GM18907 (cell line): ENCODE measurements at regions not wholly inside any gene's neighbourhood (a gene's known extent, or its start where the extent isn't known, plus 50 kb on each side); places are given as distances from the start of the nearest gene placed in this dataset.
"Not testable (repeated sequence)": the region's sequence is repeated elsewhere in the genome, so short reads cannot be mapped to it uniquely, and the experiment has no call there.

Source experiments
- ATAC-seq: cut with Tn5 transposase; IDR thresholded peaks from one replicate; pipeline ENCODE4 v1.9.1; 2021; ENCODE audit warnings: mild to moderate bottlenecking, moderate library complexity; ENCODE audit not compliant: unreplicated experiment

- no peak for ATAC-seq
Measured at GRCh38 chr14:41297576-41298327, 308.9 kb upstream of the LRFN5 start.

- no peak for ATAC-seq
Measured at GRCh38 chr14:41295734-41296133, 310.9 kb upstream of the LRFN5 start.

- ATAC-seq: no peak
Measured at GRCh38 chr14:41289025-41289424, 317.7 kb upstream of the LRFN5 start.

GRCh38 chr14:41285186-41285748 lies 321.4 kb upstream of the LRFN5 start:
- no peak for ATAC-seq

- ATAC-seq: no peak
Measured at GRCh38 chr14:41280745-41281144, 325.9 kb upstream of the LRFN5 start.

- ATAC-seq: no peak
Measured at GRCh38 chr14:41277450-41277849, 329.2 kb upstream of the LRFN5 start.

- ATAC-seq: no peak
Measured at GRCh38 chr14:41257476-41257875, 349.2 kb upstream of the LRFN5 start.

GRCh38 chr14:41235466-41235865 lies 371.2 kb upstream of the LRFN5 start:
- no peak for ATAC-seq

- ATAC-seq: no peak
Measured at GRCh38 chr14:41230683-41231082, 376.0 kb upstream of the LRFN5 start.

- ATAC-seq: no peak
Measured at GRCh38 chr14:41229824-41230223, 376.9 kb upstream of the LRFN5 start.

GRCh38 chr14:41225433-41225832 lies 381.2 kb upstream of the LRFN5 start:
- no peak for ATAC-seq

- no peak for ATAC-seq
Measured at GRCh38 chr14:41222581-41222980, 384.1 kb upstream of the LRFN5 start.

GRCh38 chr14:41214978-41215377 lies 391.7 kb upstream of the LRFN5 start:
- not testable (repeated sequence) for ATAC-seq

- no peak for ATAC-seq
Measured at GRCh38 chr14:41201696-41202095, 405.0 kb upstream of the LRFN5 start.

- no peak for ATAC-seq
Measured at GRCh38 chr14:41187868-41188267, 418.8 kb upstream of the LRFN5 start.

GRCh38 chr14:41171045-41171444 lies 435.6 kb upstream of the LRFN5 start:
- no peak for ATAC-seq

GRCh38 chr14:41167040-41167439 lies 439.6 kb upstream of the LRFN5 start:
- ATAC-seq: no peak

GRCh38 chr14:41154143-41154807 lies 452.4 kb upstream of the LRFN5 start:
- ATAC-seq: no peak

GRCh38 chr14:41146391-41146790 lies 460.3 kb upstream of the LRFN5 start:
- ATAC-seq: no peak

GRCh38 chr14:41144370-41144769 lies 462.3 kb upstream of the LRFN5 start:
- ATAC-seq: no peak

- ATAC-seq: no peak
Measured at GRCh38 chr14:41137741-41138140, 468.9 kb upstream of the LRFN5 start.

GRCh38 chr14:41130274-41130673 lies 476.4 kb upstream of the LRFN5 start:
- ATAC-seq: no peak
